Ovary (tissue), 7 donors: ENCODE measurements at regions not wholly inside any gene's neighbourhood (a gene's known extent, or its start where the extent isn't known, plus 50 kb on each side); places are given as distances from the start of the nearest gene placed in this dataset.

Experiments used
- DNase-seq, 5 donors: peaks; one replicate each; pipeline ENCODE4 v3.0.0-alpha.2; 2019 to 2020
- H3K27ac ChIP-seq, 2 donors: fragments of 200-600 bp; one replicate each; pipeline versions ENCODE4 v1.5.1 to v1.8.0; 2019 to 2022
- H3K27me3 ChIP-seq: fragments of 200-600 bp; one replicate; pipeline ENCODE4 v1.8.0; 2022
- H3K36me3 ChIP-seq: fragments of 200-600 bp; sonication (generic); one replicate; pipeline ENCODE4 v1.5.1; 2019
- H3K4me1 ChIP-seq: one replicate; pipeline ENCODE4 v1.8.1; 2013; ENCODE audit warnings: mild to moderate bottlenecking, moderate library complexity; ENCODE audit not compliant: insufficient read depth
- H3K4me3 ChIP-seq: fragments of 200-600 bp; sonication (generic); one replicate; pipeline ENCODE4 v1.5.1; 2017
- H3K9me3 ChIP-seq, 2 donors: fragments of 200-600 bp in 1 of 2; sonication (generic) in 1 of 2; one replicate each; pipeline versions ENCODE4 v1.5.1 to v1.8.1; 2013 to 2019; ENCODE audit warnings: mild to moderate bottlenecking in 1 of 2, moderate library complexity in 1 of 2
- EP300 ChIP-seq: sonication (generic); formaldehyde crosslinking; IDR thresholded peaks from one replicate; pipeline ENCODE4 v1.6.1; 2017; ENCODE audit warnings: antibody characterized with exemption
- POLR2A ChIP-seq: fragments of 450-650 bp; IDR thresholded peaks from one replicate; pipeline ENCODE4 v1.6.1; 2017; ENCODE audit warnings: antibody characterized with exemption, mild to moderate bottlenecking, moderate library complexity
- WGBS, 3 donors: extraction: QIAGEN DNeasy Blood & Tissue Kit in 1 of 3; methylation state at CpG; one replicate each; pipeline versions ENCODE4 v1.1.5 to v1.1.7; 2013 to 2017; 5-methylcytosine and 5-hydroxymethylcytosine counted together
- intact Hi-C, 4 donors: fragments of 100-400 bp; cut with DNase I; formaldehyde crosslinking; loops; one replicate each; pipeline versions ENCODE4 v1.11.0 to v1.15.1; 2022 to 2023
- TF ChIP-seq, protein P1 (sequence below), 3 donors: fragments of 450-650 bp in 2 of 3; fragments of 200-600 bp in 1 of 3; IDR thresholded peaks; one replicate each; pipeline versions ENCODE4 v1.5.1 to v1.8.0; 2016 to 2022; ENCODE audit warnings: antibody characterized with exemption in 3 of 3, mild to moderate bottlenecking in 1 of 3
- donor health status: DM: no; HTN: no; CAD: no; lungs with moderate emphysema.
- donor health status: DM: no; HTN: no; CAD: no.
- donor health status: Bipolar disorder and iron deficiency.
- donor health status: DM: no; HTN: no; CAD: no.
- donor health status: DM: yes; HTN: yes; CAD: no.

GRCh38 chr2:234823877-234824376 lies 127.9 kb upstream of the SH3BP4 start:
- Histone ChIP-seq H3K9me3 (no peaks in the 10 kb centered on the region), H3K4me1 (peaks cover 7% of the 10 kb centered on the region), H3K27me3 (no peaks in the 10 kb centered on the region), H3K36me3 (no peaks in the 10 kb centered on the region), H3K4me3 (no peak overlapping the region), H3K27ac (no peak overlapping the region)
- TF ChIP-seq POLR2A (no peak), EP300 (no peak)
- TF ChIP-seq, protein P1, sequence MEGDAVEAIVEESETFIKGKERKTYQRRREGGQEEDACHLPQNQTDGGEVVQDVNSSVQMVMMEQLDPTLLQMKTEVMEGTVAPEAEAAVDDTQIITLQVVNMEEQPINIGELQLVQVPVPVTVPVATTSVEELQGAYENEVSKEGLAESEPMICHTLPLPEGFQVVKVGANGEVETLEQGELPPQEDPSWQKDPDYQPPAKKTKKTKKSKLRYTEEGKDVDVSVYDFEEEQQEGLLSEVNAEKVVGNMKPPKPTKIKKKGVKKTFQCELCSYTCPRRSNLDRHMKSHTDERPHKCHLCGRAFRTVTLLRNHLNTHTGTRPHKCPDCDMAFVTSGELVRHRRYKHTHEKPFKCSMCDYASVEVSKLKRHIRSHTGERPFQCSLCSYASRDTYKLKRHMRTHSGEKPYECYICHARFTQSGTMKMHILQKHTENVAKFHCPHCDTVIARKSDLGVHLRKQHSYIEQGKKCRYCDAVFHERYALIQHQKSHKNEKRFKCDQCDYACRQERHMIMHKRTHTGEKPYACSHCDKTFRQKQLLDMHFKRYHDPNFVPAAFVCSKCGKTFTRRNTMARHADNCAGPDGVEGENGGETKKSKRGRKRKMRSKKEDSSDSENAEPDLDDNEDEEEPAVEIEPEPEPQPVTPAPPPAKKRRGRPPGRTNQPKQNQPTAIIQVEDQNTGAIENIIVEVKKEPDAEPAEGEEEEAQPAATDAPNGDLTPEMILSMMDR (IDR thresholded peaks at IDR 0.05) = no peak
- DNase-seq = peak in 2 of 5 donors; percentile 27 to 40
- intact Hi-C loops = no loop called here
- 5 to 11% (median 7%) methylated on average over 2 of the region's 2 CpGs for WGBS, 3 donors

DNA sequence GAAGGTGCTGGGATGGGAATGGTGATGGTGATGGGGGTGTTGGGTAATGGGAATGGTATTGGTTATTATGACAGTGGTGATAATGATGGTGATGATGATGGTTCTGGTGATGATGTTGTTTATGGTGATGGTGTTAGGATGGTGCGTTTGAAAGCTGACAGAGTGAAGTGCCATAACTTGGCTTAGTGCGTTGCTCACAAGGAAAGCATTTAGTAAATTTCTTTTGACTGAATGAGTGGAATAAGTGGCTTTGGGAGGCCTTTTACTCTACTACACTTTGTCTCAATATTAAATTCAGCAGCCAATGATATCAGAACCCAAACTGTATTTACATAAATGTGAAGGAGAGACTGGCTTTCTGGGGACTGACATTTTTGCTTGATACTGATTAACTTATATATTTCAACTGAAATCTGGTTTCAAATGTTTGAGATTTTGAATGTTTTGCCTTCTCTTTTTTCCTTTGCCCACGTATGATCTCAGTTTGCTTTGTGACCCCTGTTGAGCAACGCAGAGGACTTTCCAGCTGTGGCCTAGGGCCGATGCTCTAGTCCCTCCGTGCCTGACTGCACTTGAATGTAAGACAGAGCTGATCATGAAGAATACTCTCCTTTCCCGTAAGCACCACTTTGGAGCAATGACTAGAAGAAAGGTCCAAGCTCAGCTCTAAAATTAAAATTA lies 128.5 kb upstream of the SH3BP4 start:
- H3K27me3 ChIP-seq = no peaks in the 10 kb centered on the region
- H3K4me3 ChIP-seq = no peak overlapping the region
- DNase-seq = peak in 2 of 5 donors; percentile 24 to 38
- TF ChIP-seq, protein P1 (IDR thresholded peaks at IDR 0.05) = no peak
- no peak for TF ChIP-seq POLR2A
- TF ChIP-seq EP300 = no peak
- H3K27ac ChIP-seq = no peak overlapping the region
- WGBS, 3 donors = 40 to 45% (median 43%) methylated on average over 7 of the region's 7 CpGs
- no peaks in the 10 kb centered on the region for H3K36me3 ChIP-seq
- intact Hi-C loops = no loop called here
- H3K4me1 ChIP-seq = peaks cover 7% of the 10 kb centered on the region
- H3K9me3 ChIP-seq = no peaks in the 10 kb centered on the region

DNA sequence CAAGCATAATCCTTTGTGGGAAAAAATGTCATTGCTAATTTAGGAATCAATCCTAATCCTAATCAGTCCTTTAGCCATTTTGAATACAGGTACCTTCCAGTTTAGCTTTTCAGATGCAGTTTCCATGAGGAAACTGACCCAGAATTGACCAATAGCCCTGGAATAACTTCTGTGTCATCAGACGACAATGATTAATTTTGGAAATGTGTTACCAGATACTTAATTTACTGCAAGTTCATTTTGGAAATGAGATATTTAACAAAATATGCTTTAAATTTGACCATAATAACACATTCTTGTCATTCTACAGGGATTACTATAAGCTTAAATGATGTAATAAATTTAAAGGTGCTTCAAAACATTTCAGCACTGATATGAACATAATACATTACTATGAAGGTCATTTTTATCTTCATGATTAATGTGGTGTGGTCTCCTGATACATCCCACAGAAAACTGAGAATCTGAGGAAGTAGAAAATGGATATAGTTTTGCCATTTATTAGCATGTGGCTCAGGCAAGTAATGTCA lies 129.8 kb upstream of the SH3BP4 start:
- Histone ChIP-seq H3K4me3 (no peak overlapping the region), H3K4me1 (peaks cover 7% of the 10 kb centered on the region), H3K27ac (no peak overlapping the region), H3K27me3 (no peaks in the 10 kb centered on the region), H3K36me3 (no peaks in the 10 kb centered on the region), H3K9me3 (no peaks in the 10 kb centered on the region)
- TF ChIP-seq, protein P1 (IDR thresholded peaks at IDR 0.05) = no peak
- TF ChIP-seq EP300 (no peak), POLR2A (no peak)
- no peak for DNase-seq
- WGBS, 3 donors = 76 to 85% (median 81%) methylated on average over 1 of the region's 1 CpG
- intact Hi-C loops = no loop called here

- Histone ChIP-seq H3K27ac (no peak overlapping the region), H3K4me1 (peaks cover 5% of the 10 kb centered on the region), H3K9me3 (no peaks in the 10 kb centered on the region), H3K27me3 (no peaks in the 10 kb centered on the region), H3K36me3 (no peaks in the 10 kb centered on the region), H3K4me3 (no peak overlapping the region)
- intact Hi-C loops = no loop called here
- TF ChIP-seq, protein P1 (IDR thresholded peaks at IDR 0.05) = no peak
- no peak for TF ChIP-seq EP300
- TF ChIP-seq POLR2A = no peak
- no peak for DNase-seq
- 85 to 92% (median 89%) methylated on average over 3 of the region's 3 CpGs for WGBS, 3 donors
Measured at GRCh38 chr2:234818937-234819336, 132.9 kb upstream of the SH3BP4 start.
